C4-2B (cell line): ENCODE measurements at regions not wholly inside any gene's neighbourhood (a gene's known extent, or its start where the extent isn't known, plus 50 kb on each side); places are given as distances from the start of the nearest gene placed in this dataset.
"Not testable (repeated sequence)": the region's sequence is repeated elsewhere in the genome, so short reads cannot be mapped to it uniquely, and the experiment has no call there.

Experiments used
- H3K27ac ChIP-seq: fragments of 450-650 bp; 2 replicates; pipeline ENCODE4 v1.5.1; 2017
- ZFX ChIP-seq: fragments of 450-650 bp; IDR thresholded peaks from 2 replicates; pipeline ENCODE4 v1.6.1; 2017
- TF ChIP-seq, protein P1 (sequence below): fragments of 450-650 bp; conservative IDR thresholded peaks from 2 replicates; pipeline ENCODE4 v1.5.1; 2017; ENCODE audit warnings: mild to moderate bottlenecking

DNA sequence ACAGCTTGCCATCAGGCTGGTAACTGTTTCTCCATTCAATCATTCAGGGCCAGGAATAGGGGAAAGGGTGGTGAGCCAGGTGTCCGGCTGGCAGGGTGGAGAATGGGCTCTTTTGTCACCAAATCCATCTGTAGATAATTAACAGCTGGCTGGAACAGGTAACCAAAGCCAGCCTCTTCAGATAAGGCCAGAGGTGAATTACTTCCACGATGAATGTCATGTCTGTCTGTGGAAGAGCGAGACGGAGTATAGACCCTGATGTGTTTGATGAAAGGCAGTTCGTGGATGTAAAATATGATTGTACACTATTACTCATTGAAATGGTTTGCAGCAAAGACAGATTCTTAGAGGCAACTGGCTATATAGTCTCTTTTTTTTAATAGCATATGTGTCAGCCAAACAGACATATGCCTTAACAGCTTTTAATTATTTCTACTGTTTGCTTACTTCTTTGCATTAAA lies 149.8 kb downstream of the KLF6 start:
- no peak for TF ChIP-seq ZFX
- TF ChIP-seq, protein P1, sequence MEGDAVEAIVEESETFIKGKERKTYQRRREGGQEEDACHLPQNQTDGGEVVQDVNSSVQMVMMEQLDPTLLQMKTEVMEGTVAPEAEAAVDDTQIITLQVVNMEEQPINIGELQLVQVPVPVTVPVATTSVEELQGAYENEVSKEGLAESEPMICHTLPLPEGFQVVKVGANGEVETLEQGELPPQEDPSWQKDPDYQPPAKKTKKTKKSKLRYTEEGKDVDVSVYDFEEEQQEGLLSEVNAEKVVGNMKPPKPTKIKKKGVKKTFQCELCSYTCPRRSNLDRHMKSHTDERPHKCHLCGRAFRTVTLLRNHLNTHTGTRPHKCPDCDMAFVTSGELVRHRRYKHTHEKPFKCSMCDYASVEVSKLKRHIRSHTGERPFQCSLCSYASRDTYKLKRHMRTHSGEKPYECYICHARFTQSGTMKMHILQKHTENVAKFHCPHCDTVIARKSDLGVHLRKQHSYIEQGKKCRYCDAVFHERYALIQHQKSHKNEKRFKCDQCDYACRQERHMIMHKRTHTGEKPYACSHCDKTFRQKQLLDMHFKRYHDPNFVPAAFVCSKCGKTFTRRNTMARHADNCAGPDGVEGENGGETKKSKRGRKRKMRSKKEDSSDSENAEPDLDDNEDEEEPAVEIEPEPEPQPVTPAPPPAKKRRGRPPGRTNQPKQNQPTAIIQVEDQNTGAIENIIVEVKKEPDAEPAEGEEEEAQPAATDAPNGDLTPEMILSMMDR, result no peak
- no peak overlapping the region for H3K27ac ChIP-seq

DNA sequence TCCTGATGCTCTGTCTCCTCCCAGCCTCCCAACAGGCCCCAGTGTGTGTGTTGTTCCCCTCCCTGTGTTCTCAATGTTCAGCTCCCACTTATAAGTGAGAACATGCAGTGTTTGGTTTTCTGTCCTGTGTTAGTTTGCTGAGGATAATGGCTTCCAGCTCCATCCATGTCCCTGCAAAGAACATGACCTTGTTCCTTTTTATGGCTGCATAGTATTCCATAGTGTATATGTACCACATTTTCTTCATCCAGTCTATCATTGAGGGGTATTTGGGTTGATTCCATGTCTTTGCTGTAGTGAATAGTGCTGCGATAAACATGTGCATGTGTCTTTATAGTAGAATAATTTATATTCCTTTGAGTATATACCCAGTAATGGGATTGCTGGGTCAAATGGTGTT lies 150.4 kb downstream of the KLF6 start:
- H3K27ac ChIP-seq, result not testable (repeated sequence)

DNA sequence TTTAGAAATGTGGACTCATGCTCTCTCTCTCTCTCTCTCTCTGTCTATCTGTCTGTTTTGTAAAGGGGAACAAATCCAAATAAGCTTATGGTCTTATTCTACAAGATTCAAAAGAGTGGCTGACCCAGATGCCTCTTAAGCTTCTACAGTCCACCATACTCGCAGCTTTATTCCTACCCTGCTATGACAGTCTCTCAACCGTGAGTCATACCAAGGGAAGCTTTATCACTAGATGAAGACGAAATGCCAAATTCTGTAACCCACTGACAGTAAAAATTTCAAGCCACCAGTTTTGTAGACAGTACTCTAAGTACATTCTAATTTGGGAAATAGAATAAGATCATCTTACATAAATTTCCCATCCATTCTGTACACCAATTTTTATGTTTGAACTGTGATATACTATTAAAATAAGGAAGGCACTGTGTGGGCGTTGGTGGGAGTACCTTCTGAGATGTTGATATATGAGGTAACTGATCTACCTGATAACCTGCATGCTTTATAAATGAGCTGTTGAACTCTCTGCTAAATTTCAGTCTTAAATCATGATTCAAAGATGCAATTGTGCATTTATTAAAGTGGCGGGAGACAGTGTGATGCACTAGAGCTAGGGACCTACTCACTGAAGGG lies 153.2 kb downstream of the KLF6 start:
- TF ChIP-seq, protein P1, result no peak
- no peak for TF ChIP-seq ZFX
- H3K27ac ChIP-seq, result no peak overlapping the region

DNA sequence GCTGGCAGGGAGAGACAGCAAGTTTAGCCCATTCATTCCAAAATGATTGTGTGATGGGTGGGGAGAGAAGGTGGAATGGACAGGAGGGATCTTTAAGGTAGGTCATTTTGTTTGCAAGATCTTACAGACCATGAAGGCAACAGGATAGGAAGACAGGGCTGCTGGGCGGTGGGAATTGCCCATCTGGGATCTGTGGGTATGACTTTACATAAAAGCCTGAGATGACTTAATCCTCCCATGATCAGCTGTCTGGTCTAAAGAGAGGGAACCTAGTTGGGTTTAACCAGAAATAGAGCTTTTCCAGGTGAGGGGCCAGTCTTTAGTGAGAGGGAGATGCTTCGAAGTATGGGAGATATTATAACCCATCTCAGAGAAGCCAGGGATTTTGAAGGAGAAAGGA lies 153.7 kb downstream of the KLF6 start:
- no peak overlapping the region for H3K27ac ChIP-seq
- TF ChIP-seq ZFX, result no peak
- TF ChIP-seq, protein P1, result no peak

DNA sequence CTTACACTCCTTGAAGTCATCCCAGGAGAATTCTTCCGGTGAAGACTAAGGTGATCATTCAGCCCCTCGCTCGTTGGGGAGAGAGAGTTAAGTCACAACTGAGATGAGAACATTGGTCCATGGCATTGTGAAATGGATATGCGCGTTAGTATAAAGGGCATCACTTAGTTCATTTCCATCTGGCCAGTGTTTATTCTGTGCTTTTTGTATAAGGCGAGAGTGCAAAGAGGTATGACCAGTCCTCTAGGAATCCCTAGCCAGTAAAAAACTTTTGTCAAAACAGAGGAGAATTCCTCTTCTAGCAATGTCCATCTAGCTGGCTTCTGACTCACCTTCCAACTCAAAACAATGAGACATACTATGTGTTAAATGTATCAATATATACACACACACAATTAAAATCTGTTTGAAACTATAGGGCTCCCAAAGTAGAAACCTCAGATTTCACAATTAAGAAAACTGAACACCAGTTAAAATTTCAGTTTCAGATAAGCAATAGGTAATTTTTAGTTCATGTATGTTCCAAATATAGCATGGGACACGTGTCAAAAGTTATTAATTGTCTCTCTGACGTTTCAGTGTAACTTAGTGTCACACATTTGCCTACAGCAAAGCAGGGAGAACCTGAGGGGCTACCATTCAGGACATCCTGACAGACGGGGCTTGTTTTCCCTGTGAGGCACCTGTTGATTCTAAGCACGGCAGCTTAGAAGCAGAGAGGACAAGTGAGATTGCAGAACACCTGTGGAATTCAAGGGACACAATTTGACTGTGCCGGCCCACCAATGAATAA lies 158.9 kb downstream of the KLF6 start:
- no peak overlapping the region for H3K27ac ChIP-seq
- TF ChIP-seq, protein P1, result no peak
- TF ChIP-seq ZFX, result no peak

DNA sequence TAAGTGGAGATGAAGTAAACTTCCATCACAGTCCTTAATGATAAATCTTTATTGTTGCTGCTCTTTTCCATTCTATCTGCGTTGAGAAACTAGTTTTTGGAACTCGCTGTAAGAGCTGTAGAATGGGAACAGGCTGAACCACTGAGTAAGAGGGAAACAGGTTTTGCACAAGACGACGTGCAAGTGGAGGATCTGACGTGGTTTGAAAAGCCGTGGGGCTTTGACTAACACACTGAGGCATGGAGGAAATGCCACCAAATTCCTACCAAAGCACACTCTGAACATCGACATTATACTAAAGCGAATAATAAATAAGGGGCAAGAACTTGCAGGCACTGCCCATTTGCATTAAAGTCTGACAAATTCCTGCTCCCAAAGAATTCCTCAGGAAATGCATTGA lies 160.6 kb downstream of the KLF6 start:
- TF ChIP-seq, protein P1, result no peak
- TF ChIP-seq ZFX, result no peak
- H3K27ac ChIP-seq, result no peak overlapping the region

DNA sequence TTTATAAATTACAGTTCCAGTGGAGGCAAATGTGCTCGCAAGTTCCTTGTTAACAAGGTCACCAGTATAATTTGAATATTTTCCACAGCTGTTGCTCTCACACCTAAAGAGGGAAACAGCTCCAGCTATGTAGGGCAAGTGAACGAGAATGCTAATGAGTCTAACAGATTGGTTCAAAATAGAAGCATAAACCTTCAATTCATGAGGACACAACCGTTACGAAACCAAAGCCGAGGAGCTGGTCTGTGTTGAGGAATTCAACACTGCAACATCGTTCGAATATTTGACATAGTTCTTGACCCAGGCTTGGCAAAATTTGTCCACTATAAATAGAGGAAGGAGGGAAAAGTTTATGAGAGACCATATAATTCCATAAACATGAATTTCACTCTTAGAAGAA lies 161.3 kb downstream of the KLF6 start:
- H3K27ac ChIP-seq, result no peak overlapping the region
- no peak for TF ChIP-seq ZFX
- TF ChIP-seq, protein P1, result no peak
